DMS153 treated with DMSO at 0.1 percent for 48 hours (cell line): ENCODE measurements at regions not wholly inside any gene's neighbourhood (a gene's known extent, or its start where the extent isn't known, plus 50 kb on each side); places are given as distances from the start of the nearest gene placed in this dataset.

Source experiments
- DNase-seq: peaks from one replicate; lab custom pipeline; 2025; ENCODE audit not compliant: unreplicated experiment; lab: John Stamatoyannopoulos, UW

- DNase-seq, result no peak
These were observed 614.1 kb downstream of the EBF1 start for GRCh38 chr5:158485604-158486081.

GRCh38 chr5:158485047-158485446, 614.7 kb downstream of the EBF1 start:
- no peak for DNase-seq

- no peak for DNase-seq
These were observed 615.6 kb downstream of the EBF1 start for GRCh38 chr5:158484150-158484549.

- DNase-seq, result no peak
These were observed 616.3 kb downstream of the EBF1 start for GRCh38 chr5:158483281-158483860.

DNA sequence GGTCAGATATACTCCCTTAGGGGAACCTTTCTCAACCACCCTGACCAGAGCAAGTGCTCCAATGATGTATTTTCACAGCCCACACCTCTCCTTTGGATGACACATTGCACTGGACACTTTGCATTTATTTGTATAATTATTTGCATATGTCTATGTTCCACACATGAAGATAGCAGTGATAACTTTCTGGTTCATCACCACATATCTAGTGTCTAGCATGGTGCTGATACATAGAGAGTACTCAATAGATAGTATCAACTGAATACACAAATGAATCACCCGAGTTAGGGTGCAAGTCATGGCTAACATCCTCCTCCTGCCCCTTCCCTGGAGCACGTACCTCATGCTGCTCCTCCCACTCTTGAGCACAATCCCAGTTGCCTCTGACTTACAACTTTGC, 617.6 kb downstream of the EBF1 start:
- DNase-seq, result no peak

- DNase-seq, result no peak
These were observed 619.2 kb upstream of the CLINT1 start for GRCh38 chr5:158478139-158478538.

GRCh38 chr5:158477214-158477613, 618.3 kb upstream of the CLINT1 start:
- DNase-seq, result no peak

DNA sequence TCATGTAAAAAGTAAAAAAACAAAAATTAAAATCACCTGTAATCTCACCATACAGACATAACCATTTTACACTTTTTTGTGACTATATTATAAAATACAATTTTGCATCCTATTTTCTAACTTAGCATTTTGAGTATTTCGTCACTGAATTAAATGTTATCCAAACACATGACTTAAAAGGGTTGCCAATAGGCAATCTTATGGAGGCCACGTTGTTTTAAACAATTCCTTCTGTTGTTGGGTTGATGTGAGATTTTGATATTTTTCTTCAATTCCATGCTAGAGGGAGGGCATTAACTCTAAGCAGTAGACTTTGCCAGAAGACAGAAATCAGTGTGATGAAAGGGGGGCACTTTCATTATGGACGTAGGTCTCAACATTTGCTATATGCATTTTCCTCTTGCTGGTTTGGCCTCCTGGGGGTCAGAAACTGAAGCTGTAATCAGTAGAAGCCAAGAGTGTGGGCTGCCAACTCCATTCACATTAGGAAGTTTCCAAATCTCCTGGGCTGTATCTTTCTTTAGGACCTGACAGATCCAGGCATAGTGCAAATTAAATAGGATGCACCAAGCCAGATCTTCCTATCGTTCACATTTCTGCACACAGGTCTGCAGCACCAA, 614.2 kb upstream of the CLINT1 start:
- no peak for DNase-seq

- no peak for DNase-seq
These were observed 612.6 kb upstream of the CLINT1 start for GRCh38 chr5:158471535-158471924.

GRCh38 chr5:158470764-158471534, 612.0 kb upstream of the CLINT1 start:
- DNase-seq, result no peak

DNA sequence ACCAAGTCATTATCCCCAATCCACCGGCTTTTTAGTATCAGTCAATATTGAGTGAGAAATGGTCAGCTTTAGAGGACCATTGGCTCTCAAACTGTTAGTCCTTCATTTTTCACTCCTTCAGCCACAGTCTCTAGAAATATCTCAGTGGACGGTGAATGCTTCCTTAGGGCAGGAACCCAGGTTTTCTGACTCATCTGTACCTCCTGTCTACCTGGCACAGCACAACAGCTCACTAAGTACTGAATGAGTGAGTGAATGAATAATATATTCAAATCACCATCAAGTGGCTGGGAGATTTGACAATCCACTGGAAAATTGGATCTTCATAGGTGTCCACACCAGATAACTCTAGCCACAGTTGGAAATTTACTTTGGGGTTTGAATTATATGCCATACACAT, 609.5 kb upstream of the CLINT1 start:
- no peak for DNase-seq

DNA sequence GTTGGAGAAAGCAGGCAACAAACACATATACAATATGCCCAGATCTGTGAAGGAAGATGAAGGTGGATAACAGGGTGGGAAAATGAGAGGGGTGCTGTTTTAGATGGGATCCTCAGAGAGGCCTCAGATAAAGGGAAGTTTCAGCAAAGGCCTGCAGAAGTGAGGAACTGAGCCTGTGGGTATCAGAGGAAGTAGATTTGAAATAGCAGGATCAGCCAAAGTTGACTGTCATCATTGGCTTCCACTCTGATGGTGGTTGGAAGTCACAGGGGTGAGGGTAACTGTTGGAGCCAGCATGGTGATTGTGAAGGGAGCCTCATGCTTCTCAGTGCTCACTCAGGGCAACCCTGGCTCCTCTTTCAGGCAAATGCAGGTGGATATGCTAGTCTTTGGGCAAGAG, 607.2 kb upstream of the CLINT1 start:
- DNase-seq, result no peak

GRCh38 chr5:158465086-158465972, 606.4 kb upstream of the CLINT1 start:
- no peak for DNase-seq

- DNase-seq, result no peak
These were observed 605.4 kb upstream of the CLINT1 start for GRCh38 chr5:158464383-158464782.

- DNase-seq, result no peak
These were observed 605.0 kb upstream of the CLINT1 start for GRCh38 chr5:158463938-158464337.

DNA sequence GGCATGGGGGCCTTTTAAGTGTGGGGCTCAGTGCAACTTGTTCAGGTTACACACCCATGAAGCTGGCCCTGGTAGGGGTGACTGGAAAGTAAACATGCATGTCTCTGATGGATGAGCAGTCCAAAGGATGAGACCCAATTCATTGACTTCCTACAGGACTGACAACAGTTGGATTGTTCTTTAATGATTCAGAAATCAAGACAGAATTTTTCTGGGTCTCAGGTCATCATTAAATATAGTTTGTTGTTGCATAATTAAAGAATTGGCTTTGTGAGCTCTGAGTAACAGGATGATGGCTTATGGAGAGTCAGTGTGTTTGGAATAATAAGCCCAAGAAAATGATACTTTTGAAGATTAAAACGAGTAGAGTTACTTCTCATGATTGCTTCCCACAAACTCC, 604.2 kb upstream of the CLINT1 start:
- no peak for DNase-seq

GRCh38 chr5:158462349-158463114, 603.6 kb upstream of the CLINT1 start:
- no peak for DNase-seq

DNA sequence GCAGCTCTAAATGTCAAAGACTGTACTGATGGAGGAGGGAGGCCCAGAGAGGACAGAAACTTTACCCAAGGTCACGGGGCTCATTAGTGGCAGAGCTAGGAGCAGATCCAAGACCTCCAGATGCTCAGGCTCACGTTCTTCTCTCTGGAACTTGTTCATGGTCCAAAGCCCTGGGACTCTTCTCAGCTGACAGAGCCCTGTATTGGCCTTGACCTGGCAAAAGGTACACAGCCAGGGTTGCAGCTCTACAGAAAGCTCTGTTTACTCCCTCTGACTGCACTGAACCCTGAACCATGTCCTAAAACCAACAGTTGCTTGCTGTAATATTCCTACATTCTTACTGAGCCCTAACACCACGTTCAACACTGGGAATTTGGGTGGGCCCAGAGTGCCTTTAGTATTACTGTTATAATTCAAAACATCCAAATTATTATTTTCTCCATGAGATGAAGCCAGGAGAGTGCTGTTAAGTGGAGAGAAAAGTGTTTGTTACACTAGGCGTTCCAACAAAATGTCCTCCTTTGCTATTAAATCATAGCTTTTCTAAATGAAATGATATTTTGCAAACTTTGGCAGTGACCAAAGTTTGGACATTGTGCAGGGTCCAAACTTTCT, 602.4 kb upstream of the CLINT1 start:
- no peak for DNase-seq

GRCh38 chr5:158458086-158458485, 599.1 kb upstream of the CLINT1 start:
- DNase-seq, result no peak

- no peak for DNase-seq
These were observed 597.8 kb upstream of the CLINT1 start for GRCh38 chr5:158456756-158457155.
